Tibial nerve (tissue), 3 donors: ENCODE measurements at regions not wholly inside any gene's neighbourhood (a gene's known extent, or its start where the extent isn't known, plus 50 kb on each side); places are given as distances from the start of the nearest gene placed in this dataset.

Experiments
- CTCF ChIP-seq, 5 experiments: fragments of 200-600 bp in 3 of 5; fragments of 450-650 bp in 2 of 5; sonication (generic) in 3 of 5; IDR thresholded peaks; one replicate each; pipeline ENCODE4 v1.5.1; 2016 to 2019; ENCODE audit warnings: antibody characterized with exemption in 5 of 5, mild to moderate bottlenecking in 3 of 5, moderate library complexity in 2 of 5
- POLR2A ChIP-seq, 2 donors: fragments of 450-650 bp; IDR thresholded peaks; one replicate each; pipeline ENCODE4 v1.6.1; 2017; ENCODE audit warnings: antibody characterized with exemption in 2 of 2, mild to moderate bottlenecking in 2 of 2, moderate library complexity in 2 of 2

- TF ChIP-seq POLR2A (IDR thresholded peaks at IDR 0.05): no peak
- no peak for TF ChIP-seq CTCF (IDR thresholded peaks at IDR 0.05)
Measured at GRCh38 chr2:2566396-2567323, 235.6 kb upstream of the MYT1L start.
